HCT116 (cell line): ENCODE measurements at regions not wholly inside any gene's neighbourhood (a gene's known extent, or its start where the extent isn't known, plus 50 kb on each side); places are given as distances from the start of the nearest gene placed in this dataset.

Source experiments
- ATAC-seq: fragments of 200-7000 bp; cut with Tn5 transposase; 2 replicates; pipeline ENCODE4 v1.9.1; 2020; ENCODE audit warnings: mild to moderate bottlenecking, moderate library complexity
- BruUV-seq: library from RNA; stranded (reverse); fragments of 400-500 nt; replicated peaks from 2 replicates; lab custom pipeline; 2021; lab: Mats Ljungman, UMichigan
- CTCF ChIA-PET: fragments of 300-600 bp; sonication (Branson Sonifier 250); formaldehyde crosslinking; loops from one replicate; lab custom pipeline; 2021; ENCODE audit warnings: antibody characterized with exemption; lab: Charles Lee
- POLR2A ChIA-PET: fragments of 300-600, 350-600 bp; sonication (Branson Sonifier 250); formaldehyde crosslinking; loops from one replicate; lab custom pipeline; 2021; ENCODE audit warnings: antibody characterized with exemption; lab: Charles Lee
- RAD21 ChIA-PET, 2 experiments: fragments of 300-600 bp; sonication (Branson Sonifier 250); formaldehyde crosslinking; loops; one replicate each; lab custom pipeline; 2023; ENCODE audit warnings: low total read pairs in 2 of 2; ENCODE audit not compliant: uncharacterized antibody in 2 of 2, unreplicated experiment in 2 of 2, low non-redundant PET in 1 of 2; lab: Charles Lee
- DNase-seq: peaks from one replicate; pipeline ENCODE4 v3.0.0-alpha.2; 2010; ENCODE audit warnings: low read depth, low spot score
- H2AFZ ChIP-seq: fragments of 200-600 bp; shearing (Covaris generic), sonication (generic); 2 replicates; pipeline ENCODE4 v1.6.1; 2017; ENCODE audit warnings: low read depth, mixed run types, mixed read lengths, antibody characterized with exemption, low read length; ENCODE audit not compliant: poor library complexity, severe bottlenecking
- H3K27ac ChIP-seq: 2 replicates; pipeline ENCODE4 v1.5.1; 2012; ENCODE audit warnings: low read depth, low read length
- H3K27me3 ChIP-seq: fragments of 200-600 bp; sonication (generic); 2 replicates; pipeline ENCODE4 v1.6.1; 2016; ENCODE audit warnings: mixed run types, low read length, mixed read lengths; ENCODE audit not compliant: insufficient read depth
- H3K36me3 ChIP-seq, 2 experiments: fragments of 200-500 bp in 1 of 2; fragments of 200-600 bp in 1 of 2; sonication (Bioruptor generic) in 1 of 2; sonication (generic) in 1 of 2; 2 replicates each; pipeline versions ENCODE4 v1.5.1 to v1.6.1; 2014 to 2016; ENCODE audit warnings: low read length in 2 of 2, inconsistent platforms in 1 of 2, mixed read lengths in 1 of 2, mixed run types in 1 of 2; ENCODE audit not compliant: insufficient read depth in 2 of 2, control insufficient read depth in 1 of 2
- H3K4me1 ChIP-seq, 2 experiments: fragments of 200-600 bp in 1 of 2; sonication (generic) in 1 of 2; 2 replicates each; pipeline versions ENCODE4 v1.5.1 to v1.6.1; 2012 to 2017; ENCODE audit warnings: low read length in 2 of 2, inconsistent platforms in 1 of 2, mild to moderate bottlenecking in 1 of 2, mixed read lengths in 1 of 2, mixed run types in 1 of 2, moderate library complexity in 1 of 2; ENCODE audit not compliant: insufficient read depth in 2 of 2, control insufficient read depth in 1 of 2
- H3K4me2 ChIP-seq: fragments of 200-600 bp; sonication (generic); 2 replicates; pipeline ENCODE4 v1.6.1; 2017; ENCODE audit warnings: mixed run types, low read length, mixed read lengths
- H3K4me3 ChIP-seq, 2 experiments: fragments of 200-600 bp in 1 of 2; sonication (generic) in 1 of 2; replicated peaks in 1 of 2; 2 replicates each; pipeline ENCODE4 v1.5.1; 2011 to 2016; ENCODE audit warnings: low read length in 2 of 2, control low read depth in 1 of 2, low read depth in 1 of 2, mild to moderate bottlenecking in 1 of 2, mixed read lengths in 1 of 2, mixed run types in 1 of 2
- H3K79me2 ChIP-seq: fragments of 200-600 bp; sonication (generic); 2 replicates; pipeline ENCODE4 v1.6.1; 2017; ENCODE audit warnings: mild to moderate bottlenecking, mixed run types, low read length, moderate library complexity, mixed read lengths; ENCODE audit not compliant: insufficient read depth
- H3K9ac ChIP-seq: fragments of 200-600 bp; sonication (generic); 2 replicates; pipeline ENCODE4 v1.6.1; 2016; ENCODE audit warnings: low read length, mixed read lengths
- H3K9me2 ChIP-seq: fragments of 200-600 bp; sonication (generic), shearing (Covaris generic); 2 replicates; pipeline ENCODE4 v1.6.1; 2017; ENCODE audit warnings: mixed run types, mild to moderate bottlenecking, moderate library complexity; ENCODE audit not compliant: insufficient read depth
- H3K9me3 ChIP-seq, 2 experiments: fragments of 200-500 bp in 1 of 2; fragments of 200-600 bp in 1 of 2; sonication (Bioruptor generic) in 1 of 2; sonication (generic) in 1 of 2; 2 replicates each; pipeline ENCODE4 v1.6.1; 2014 to 2017; ENCODE audit warnings: low read length in 2 of 2, mixed read lengths in 2 of 2, inconsistent platforms in 1 of 2, low read depth in 1 of 2, mild to moderate bottlenecking in 1 of 2, mixed run types in 1 of 2, moderate library complexity in 1 of 2; ENCODE audit not compliant: control insufficient read depth in 1 of 2, insufficient read depth in 1 of 2
- H4K20me1 ChIP-seq: fragments of 200-600 bp; sonication (generic), shearing (Covaris generic); 2 replicates; pipeline ENCODE4 v1.6.1; 2017; ENCODE audit warnings: mixed run types, mild to moderate bottlenecking, moderate library complexity; ENCODE audit not compliant: insufficient read depth
- ATF3 ChIP-seq: IDR thresholded peaks from 2 replicates; pipeline ENCODE4 v1.6.1; 2012
- CBX3 ChIP-seq: IDR thresholded peaks from 2 replicates; pipeline ENCODE4 v1.6.1; 2012; ENCODE audit warnings: low read depth
- CEBPB ChIP-seq: IDR thresholded peaks from 2 replicates; pipeline ENCODE4 v1.6.1; 2012; ENCODE audit warnings: low read depth
- ELF1 ChIP-seq: IDR thresholded peaks from 2 replicates; pipeline ENCODE4 v1.6.1; 2012; ENCODE audit warnings: low read depth, borderline replicate concordance
- EZH2 ChIP-seq: fragments of 200-600 bp; sonication (generic); IDR thresholded peaks from 2 replicates; pipeline ENCODE4 v1.6.1; 2017; ENCODE audit warnings: antibody characterized with exemption, mixed run types
- EZH2phosphoT487 ChIP-seq: fragments of 200-600 bp; IDR thresholded peaks from 2 replicates; pipeline ENCODE4 v1.6.1; 2018; ENCODE audit warnings: antibody characterized with exemption, borderline replicate concordance
- FOSL1 ChIP-seq: IDR thresholded peaks from 2 replicates; pipeline ENCODE4 v1.6.1; 2012; ENCODE audit warnings: low read depth
- MAX ChIP-seq: IDR thresholded peaks from 2 replicates; pipeline ENCODE4 v1.6.1; 2012
- POLR2A ChIP-seq: IDR thresholded peaks from 2 replicates; pipeline ENCODE4 v1.7.0; 2011; ENCODE audit warnings: borderline replicate concordance; ENCODE audit not compliant: insufficient read depth, insufficient read length; ENCODE audit errors: extremely low read depth
- POLR2AphosphoS5 ChIP-seq: IDR thresholded peaks from 2 replicates; pipeline ENCODE4 v1.6.1; 2011; ENCODE audit warnings: mild to moderate bottlenecking, low read depth, low read length, moderate library complexity
- RAD21 ChIP-seq: IDR thresholded peaks from 2 replicates; pipeline ENCODE4 v1.6.1; 2012; ENCODE audit warnings: low read depth, mild to moderate bottlenecking
- SIN3A ChIP-seq: IDR thresholded peaks from 2 replicates; pipeline ENCODE4 v1.6.1; 2012; ENCODE audit warnings: low read depth
- SP1 ChIP-seq: IDR thresholded peaks from 2 replicates; pipeline ENCODE4 v1.6.1; 2012; ENCODE audit warnings: low read depth
- SRF ChIP-seq: IDR thresholded peaks from 2 replicates; pipeline ENCODE4 v1.6.1; 2012; ENCODE audit warnings: low read depth
- TCF7L2 ChIP-seq: IDR thresholded peaks from 2 replicates; pipeline ENCODE4 v1.7.0; 2011; ENCODE audit warnings: borderline replicate concordance, inconsistent platforms; ENCODE audit not compliant: insufficient read depth, insufficient read length; ENCODE audit errors: extremely low read depth
- YY1 ChIP-seq: IDR thresholded peaks from 2 replicates; pipeline ENCODE4 v1.6.1; 2011; ENCODE audit warnings: low read length, low read depth, moderate library complexity, mild to moderate bottlenecking; ENCODE audit not compliant: insufficient replicate concordance; ENCODE audit errors: extremely low read depth
- ZFX ChIP-seq: fragments of 450-650 bp; IDR thresholded peaks from 2 replicates; pipeline ENCODE4 v1.6.1; 2017
- ZNF274 ChIP-seq: fragments of 200-500 bp; sonication (Bioruptor generic); IDR thresholded peaks from 2 replicates; pipeline ENCODE4 v1.6.1; 2014; ENCODE audit warnings: mild to moderate bottlenecking, low read depth, low read length, inconsistent platforms
- intact Hi-C: fragments of 100-400 bp; cut with micrococcal nuclease; formaldehyde crosslinking; loops from 2 replicates; pipeline ENCODE4 v1.10.0; 2022
- TF ChIP-seq, protein P1 (sequence below): IDR thresholded peaks from 2 replicates; pipeline ENCODE4 v1.6.1; 2011; ENCODE audit warnings: mild to moderate bottlenecking, low read length, moderate library complexity; ENCODE audit not compliant: insufficient replicate concordance; ENCODE audit errors: extremely low read depth
- TF ChIP-seq, protein P2 (sequence below), 3 experiments: fragments of 200-600 bp in 1 of 3; sonication (generic) in 1 of 3; IDR thresholded peaks in 2 of 3; conservative IDR thresholded peaks in 1 of 3; 2 replicates each; pipeline ENCODE4 v1.5.1; 2012 to 2017; ENCODE audit warnings: low read depth in 2 of 3, low read length in 2 of 3, antibody characterized with exemption in 1 of 3, borderline replicate concordance in 1 of 3, control low read depth in 1 of 3, mild to moderate bottlenecking in 1 of 3, mixed read lengths in 1 of 3, mixed run types in 1 of 3, moderate library complexity in 1 of 3; ENCODE audit not compliant: insufficient read depth in 1 of 3

- RAD21 ChIA-PET, result no interaction called here
- peak overlapping the region; percentile 43 for H2AFZ ChIP-seq
- POLR2A ChIA-PET, result no interaction called here
Measured at GRCh38 chr5:143593723-143594122, 190.2 kb upstream of the NR3C1 start.

More at GRCh38 chr5:143593723-143594122, 190.2 kb upstream of the NR3C1 start:
- no peak overlapping the region for H3K27ac ChIP-seq
- no TSS peak for BruUV-seq
- H3K4me1 ChIP-seq, result peaks cover 24 to 29% of the 10 kb centered on the region in 2 experiments
- H3K9ac ChIP-seq, result no peak overlapping the region
- H3K27me3 ChIP-seq, result no peaks in the 10 kb centered on the region
- no peaks in the 10 kb centered on the region for H3K9me3 ChIP-seq
- TF ChIP-seq ELF1 (no peak), YY1 (no peak), POLR2A (no peak), POLR2AphosphoS5 (no peak), FOSL1 (no peak), SRF (no peak), CEBPB (no peak), TCF7L2 (no peak), MAX (no peak), RAD21 (no peak), EZH2phosphoT487 (no peak), ZFX (no peak), EZH2 (no peak), SIN3A (no peak), CBX3 (no peak), ATF3 (no peak), ZNF274 (no peak), SP1 (no peak)
- TF ChIP-seq, protein P1, sequence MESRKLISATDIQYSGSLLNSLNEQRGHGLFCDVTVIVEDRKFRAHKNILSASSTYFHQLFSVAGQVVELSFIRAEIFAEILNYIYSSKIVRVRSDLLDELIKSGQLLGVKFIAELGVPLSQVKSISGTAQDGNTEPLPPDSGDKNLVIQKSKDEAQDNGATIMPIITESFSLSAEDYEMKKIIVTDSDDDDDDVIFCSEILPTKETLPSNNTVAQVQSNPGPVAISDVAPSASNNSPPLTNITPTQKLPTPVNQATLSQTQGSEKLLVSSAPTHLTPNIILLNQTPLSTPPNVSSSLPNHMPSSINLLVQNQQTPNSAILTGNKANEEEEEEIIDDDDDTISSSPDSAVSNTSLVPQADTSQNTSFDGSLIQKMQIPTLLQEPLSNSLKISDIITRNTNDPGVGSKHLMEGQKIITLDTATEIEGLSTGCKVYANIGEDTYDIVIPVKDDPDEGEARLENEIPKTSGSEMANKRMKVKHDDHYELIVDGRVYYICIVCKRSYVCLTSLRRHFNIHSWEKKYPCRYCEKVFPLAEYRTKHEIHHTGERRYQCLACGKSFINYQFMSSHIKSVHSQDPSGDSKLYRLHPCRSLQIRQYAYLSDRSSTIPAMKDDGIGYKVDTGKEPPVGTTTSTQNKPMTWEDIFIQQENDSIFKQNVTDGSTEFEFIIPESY, result no peak
- TF ChIP-seq, protein P2, sequence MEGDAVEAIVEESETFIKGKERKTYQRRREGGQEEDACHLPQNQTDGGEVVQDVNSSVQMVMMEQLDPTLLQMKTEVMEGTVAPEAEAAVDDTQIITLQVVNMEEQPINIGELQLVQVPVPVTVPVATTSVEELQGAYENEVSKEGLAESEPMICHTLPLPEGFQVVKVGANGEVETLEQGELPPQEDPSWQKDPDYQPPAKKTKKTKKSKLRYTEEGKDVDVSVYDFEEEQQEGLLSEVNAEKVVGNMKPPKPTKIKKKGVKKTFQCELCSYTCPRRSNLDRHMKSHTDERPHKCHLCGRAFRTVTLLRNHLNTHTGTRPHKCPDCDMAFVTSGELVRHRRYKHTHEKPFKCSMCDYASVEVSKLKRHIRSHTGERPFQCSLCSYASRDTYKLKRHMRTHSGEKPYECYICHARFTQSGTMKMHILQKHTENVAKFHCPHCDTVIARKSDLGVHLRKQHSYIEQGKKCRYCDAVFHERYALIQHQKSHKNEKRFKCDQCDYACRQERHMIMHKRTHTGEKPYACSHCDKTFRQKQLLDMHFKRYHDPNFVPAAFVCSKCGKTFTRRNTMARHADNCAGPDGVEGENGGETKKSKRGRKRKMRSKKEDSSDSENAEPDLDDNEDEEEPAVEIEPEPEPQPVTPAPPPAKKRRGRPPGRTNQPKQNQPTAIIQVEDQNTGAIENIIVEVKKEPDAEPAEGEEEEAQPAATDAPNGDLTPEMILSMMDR (IDR thresholded peaks at IDR 0.05 in 2 of 3, conservative IDR thresholded peaks at IDR 0.05 in 1 of 3; ENCODE audit: borderline replicate concordance in 1 of 3, insufficient read depth in 1 of 3, low read depth in 2 of 3, low read length in 2 of 3), result no peak
- intact Hi-C loops, result no loop called here
- H3K36me3 ChIP-seq, result no peaks in the 10 kb centered on the region
- no peaks in the 10 kb centered on the region for H3K9me2 ChIP-seq
- H3K79me2 ChIP-seq, result no peaks in the 10 kb centered on the region
- no peak overlapping the region for H3K4me2 ChIP-seq
- CTCF ChIA-PET, result no interaction called here
- H3K4me3 ChIP-seq, result no peak overlapping the region
- no peaks in the 10 kb centered on the region for H4K20me1 ChIP-seq
- no peak for DNase-seq
- ATAC-seq, result no peak
